ENCODE measurements at regions not wholly inside any gene's neighbourhood (a gene's known extent, or its start where the extent isn't known, plus 50 kb on each side); places are given as distances from the start of the nearest gene placed in this dataset.
A peak's percentile ranks its signal among the peaks of the same experiment; 100 is the strongest.

DNA sequence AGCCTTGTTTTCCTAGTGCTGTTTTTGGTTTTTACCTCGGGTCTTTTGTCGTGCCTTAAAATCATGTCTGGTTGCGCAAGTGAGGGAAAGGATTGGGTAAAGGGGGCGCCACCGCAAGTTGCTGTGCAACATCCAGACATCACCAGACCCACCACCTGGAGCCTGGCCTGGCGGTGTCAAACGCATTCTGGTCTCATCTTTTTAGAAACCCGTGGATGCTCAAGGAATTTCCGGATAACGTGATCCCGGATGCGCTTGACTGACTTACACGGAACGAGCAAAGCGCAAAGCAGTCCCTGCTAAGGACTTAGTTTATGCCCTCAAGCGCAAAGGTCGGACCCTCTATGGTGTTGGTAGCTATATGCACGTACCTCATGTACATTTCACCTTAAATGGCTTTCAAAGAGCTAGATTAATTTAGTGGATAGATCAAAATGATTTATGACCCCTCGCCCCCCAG is 105.2 kb downstream of the OR2B2 start:
- Histone ChIP-seq H3K27ac (ENCODE audit: insufficient read length, low read depth, low read length) (peak overlapping the region; percentile 67), H4K20me1 (ENCODE audit: control insufficient read depth, insufficient read depth, insufficient read length) (no peaks in the 10 kb centered on the region), H3K79me1 (ENCODE audit: insufficient read depth, low read depth, low read length, poor library complexity, severe bottlenecking) (no peaks in the 10 kb centered on the region), H3K9me3 (ENCODE audit: control insufficient read depth, low read depth, low read length) (no peaks in the 10 kb centered on the region), H2BK12ac (ENCODE audit: insufficient read length, low read depth, low read length) (no peak overlapping the region), H2AFZ (ENCODE audit: low read length) (no peak overlapping the region), H3K23me2 (ENCODE audit: insufficient read length, low read depth, low read length, poor library complexity, severe bottlenecking) (peaks cover 15% of the 10 kb centered on the region), H4K5ac (ENCODE audit: insufficient read length, low read depth, low read length) (no peak overlapping the region), H4K91ac (ENCODE audit: insufficient read length, low read depth, low read length) (no peak overlapping the region), H4K8ac (replicated peaks; ENCODE audit: insufficient read length, low read depth, low read length) (no peak overlapping the region), H3K14ac (ENCODE audit: insufficient read depth, low read length) (peak overlapping the region; percentile 59; the same call in 1 of the 2 replicates), H3K9ac (ENCODE audit: extremely low read depth, insufficient read length, low read length) (peak overlapping the region; percentile 81), H3K27me3 (ENCODE audit: insufficient read depth, low read length) (no peaks in the 10 kb centered on the region), H3K56ac (ENCODE audit: insufficient read length, low read depth, low read length) (no peak overlapping the region), H3K4me1 (ENCODE audit: insufficient read depth, low read length) (no peaks in the 10 kb centered on the region), H2BK15ac (ENCODE audit: low read depth, low read length) (no peak overlapping the region), H3K4me2 (ENCODE audit: insufficient read depth, insufficient read length, low read length) (peak overlapping the region; percentile 87), H3K18ac (ENCODE audit: insufficient read length, low read depth, low read length) (peak overlapping the region; percentile 36), H3K4ac (ENCODE audit: low read depth, low read length) (no peak overlapping the region; the same call in 1 of the 2 replicates), H2BK20ac (ENCODE audit: low read depth, low read length, poor library complexity, severe bottlenecking) (no peak overlapping the region), H2BK5ac (ENCODE audit: insufficient read length, low read length) (no peak overlapping the region), H2BK120ac (ENCODE audit: low read depth, low read length, poor library complexity, severe bottlenecking) (no peak overlapping the region), H3K23ac (ENCODE audit: insufficient read length, low read depth, low read length) (no peak overlapping the region), H3K79me2 (ENCODE audit: insufficient read depth, low read length) (no peaks in the 10 kb centered on the region), H2AK5ac (ENCODE audit: insufficient read length, low read length) (no peak overlapping the region), H3T11ph (ENCODE audit: low read length) (no peak overlapping the region)
- DNase-seq = peak; percentile 51
- H3K4me3 Mint-ChIP-seq = peak overlapping the region; percentile 90 to 95
- H3K36me3 Mint-ChIP-seq (ENCODE audit: insufficient read depth in 1 of 3, low read depth in 3 of 3) = peaks cover 0 to 5% (median 2%) of the 10 kb centered on the region in 3 experiments; a peak in 2 of 7 replicates
- TF ChIP-seq, protein P1, sequence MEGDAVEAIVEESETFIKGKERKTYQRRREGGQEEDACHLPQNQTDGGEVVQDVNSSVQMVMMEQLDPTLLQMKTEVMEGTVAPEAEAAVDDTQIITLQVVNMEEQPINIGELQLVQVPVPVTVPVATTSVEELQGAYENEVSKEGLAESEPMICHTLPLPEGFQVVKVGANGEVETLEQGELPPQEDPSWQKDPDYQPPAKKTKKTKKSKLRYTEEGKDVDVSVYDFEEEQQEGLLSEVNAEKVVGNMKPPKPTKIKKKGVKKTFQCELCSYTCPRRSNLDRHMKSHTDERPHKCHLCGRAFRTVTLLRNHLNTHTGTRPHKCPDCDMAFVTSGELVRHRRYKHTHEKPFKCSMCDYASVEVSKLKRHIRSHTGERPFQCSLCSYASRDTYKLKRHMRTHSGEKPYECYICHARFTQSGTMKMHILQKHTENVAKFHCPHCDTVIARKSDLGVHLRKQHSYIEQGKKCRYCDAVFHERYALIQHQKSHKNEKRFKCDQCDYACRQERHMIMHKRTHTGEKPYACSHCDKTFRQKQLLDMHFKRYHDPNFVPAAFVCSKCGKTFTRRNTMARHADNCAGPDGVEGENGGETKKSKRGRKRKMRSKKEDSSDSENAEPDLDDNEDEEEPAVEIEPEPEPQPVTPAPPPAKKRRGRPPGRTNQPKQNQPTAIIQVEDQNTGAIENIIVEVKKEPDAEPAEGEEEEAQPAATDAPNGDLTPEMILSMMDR (conservative IDR thresholded peaks at IDR 0.05) = peak; percentile 23; the same call in 1 of the 3 replicates
- peaks cover 2% of the 10 kb centered on the region; the same call in 1 of the 2 replicates for H3K27me3 Mint-ChIP-seq (ENCODE audit: low read depth)
- no peaks in the 10 kb centered on the region for H3K9me3 Mint-ChIP-seq
- peak overlapping the region; percentile 98 to 100 (median 99) for H3K27ac Mint-ChIP-seq
- no CpG with 5 or more reads among the region's 19 CpGs for WGBS (ENCODE audit: extremely low coverage, insufficient read length, low lambda C conversion rate)
- peaks cover 28 to 37% of the 10 kb centered on the region in 2 experiments for H3K4me1 Mint-ChIP-seq
